ENCODE measurements at regions not wholly inside any gene's neighbourhood (a gene's known extent, or its start where the extent isn't known, plus 50 kb on each side); places are given as distances from the start of the nearest gene placed in this dataset.

GRCh38 chr12:111110556-111110955 is 190.2 kb upstream of the MYL2 start:
- in situ Hi-C loops (cut with MboI; ENCODE audit: low pct_unique_long_range_greater_than_20kb, low sequenced_read_pairs): no loop called here
- DNase-seq: no peak

GRCh38 chr12:111108726-111109125 is 188.3 kb upstream of the MYL2 start:
- DNase-seq: no peak
- in situ Hi-C loops (cut with MboI; ENCODE audit: low pct_unique_long_range_greater_than_20kb, low sequenced_read_pairs): no loop called here

GRCh38 chr12:111107392-111108178 is 187.2 kb upstream of the MYL2 start:
- in situ Hi-C loops (cut with MboI; ENCODE audit: low pct_unique_long_range_greater_than_20kb, low sequenced_read_pairs): no loop called here
- DNase-seq: no peak

GRCh38 chr12:111105294-111105693 is 184.9 kb upstream of the MYL2 start:
- no peak for DNase-seq
- in situ Hi-C loops (cut with MboI; ENCODE audit: low pct_unique_long_range_greater_than_20kb, low sequenced_read_pairs): no loop called here

GRCh38 chr12:111103583-111103982 is 183.2 kb upstream of the MYL2 start:
- in situ Hi-C loops (cut with MboI; ENCODE audit: low pct_unique_long_range_greater_than_20kb, low sequenced_read_pairs): no loop called here
- no peak for DNase-seq

- in situ Hi-C loops (cut with MboI; ENCODE audit: low pct_unique_long_range_greater_than_20kb, low sequenced_read_pairs): no loop called here
- DNase-seq: no peak
These were observed 181.8 kb upstream of the MYL2 start for GRCh38 chr12:111102102-111102739.

- DNase-seq: no peak
- in situ Hi-C loops (cut with MboI; ENCODE audit: low pct_unique_long_range_greater_than_20kb, low sequenced_read_pairs): no loop called here
These were observed 180.6 kb upstream of the MYL2 start for GRCh38 chr12:111101003-111101402.

- in situ Hi-C loops (cut with MboI; ENCODE audit: low pct_unique_long_range_greater_than_20kb, low sequenced_read_pairs): no loop called here
- no peak for DNase-seq
These were observed 180.2 kb upstream of the MYL2 start for GRCh38 chr12:111100554-111100953.

- no peak for DNase-seq
These were observed 179.6 kb upstream of the MYL2 start for GRCh38 chr12:111100003-111100402.

GRCh38 chr12:111099186-111099585 is 178.8 kb upstream of the MYL2 start:
- in situ Hi-C loops (cut with MboI; ENCODE audit: low pct_unique_long_range_greater_than_20kb, low sequenced_read_pairs): no loop called here
- DNase-seq: no peak

More at GRCh38 chr12:111100003-111100402, 179.6 kb upstream of the MYL2 start:
- in situ Hi-C loops (cut with MboI; ENCODE audit: low pct_unique_long_range_greater_than_20kb, low sequenced_read_pairs): no loop called here

- in situ Hi-C loops (cut with MboI; ENCODE audit: low pct_unique_long_range_greater_than_20kb, low sequenced_read_pairs): no loop called here
- DNase-seq: no peak
These were observed 174.0 kb upstream of the MYL2 start for GRCh38 chr12:111094157-111095010.

- no peak for DNase-seq
- in situ Hi-C loops (cut with MboI; ENCODE audit: low pct_unique_long_range_greater_than_20kb, low sequenced_read_pairs): no loop called here
These were observed 173.2 kb upstream of the MYL2 start for GRCh38 chr12:111093428-111094142.

- no peak for DNase-seq
- in situ Hi-C loops (cut with MboI; ENCODE audit: low pct_unique_long_range_greater_than_20kb, low sequenced_read_pairs): no loop called here
These were observed 170.7 kb upstream of the MYL2 start for GRCh38 chr12:111091051-111091450.

- in situ Hi-C loops (cut with MboI; ENCODE audit: low pct_unique_long_range_greater_than_20kb, low sequenced_read_pairs): no loop called here
- DNase-seq: no peak
These were observed 169.2 kb upstream of the MYL2 start for GRCh38 chr12:111089616-111090015.

GRCh38 chr12:111088409-111088808 is 168.0 kb upstream of the MYL2 start:
- DNase-seq: no peak
- in situ Hi-C loops (cut with MboI; ENCODE audit: low pct_unique_long_range_greater_than_20kb, low sequenced_read_pairs): no loop called here

- in situ Hi-C loops (cut with MboI; ENCODE audit: low pct_unique_long_range_greater_than_20kb, low sequenced_read_pairs): no loop called here
- DNase-seq: no peak
These were observed 166.7 kb upstream of the MYL2 start for GRCh38 chr12:111086947-111087700.

- in situ Hi-C loops (cut with MboI; ENCODE audit: low pct_unique_long_range_greater_than_20kb, low sequenced_read_pairs): no loop called here
- DNase-seq: no peak
These were observed 164.7 kb upstream of the MYL2 start for GRCh38 chr12:111085096-111085495.

GRCh38 chr12:111084605-111085004 is 164.2 kb upstream of the MYL2 start:
- DNase-seq: no peak
- in situ Hi-C loops (cut with MboI; ENCODE audit: low pct_unique_long_range_greater_than_20kb, low sequenced_read_pairs): no loop called here

- no peak for DNase-seq
These were observed 163.8 kb upstream of the MYL2 start for GRCh38 chr12:111084158-111084557.

More at GRCh38 chr12:111084158-111084557, 163.8 kb upstream of the MYL2 start:
- in situ Hi-C loops (cut with MboI; ENCODE audit: low pct_unique_long_range_greater_than_20kb, low sequenced_read_pairs): no loop called here

Measured in KBM-7 (cell line).